CD4-positive, alpha-beta T cell (primary cell): ENCODE measurements at regions not wholly inside any gene's neighbourhood (a gene's known extent, or its start where the extent isn't known, plus 50 kb on each side); places are given as distances from the start of the nearest gene placed in this dataset.

Source experiments
- ATAC-seq: fragments of 200-7000 bp; cut with Tn5 transposase; one replicate; pipeline ENCODE4 v1.10.0; 2022; ENCODE audit warnings: mild to moderate bottlenecking; ENCODE audit not compliant: poor library complexity
- CTCF ChIA-PET: fragments of 350-600 bp; sonication (Branson Sonifier 250); formaldehyde crosslinking; loops from one replicate; lab custom pipeline; 2021; ENCODE audit warnings: antibody characterized with exemption, inconsistent platforms; lab: Charles Lee
- POLR2A ChIA-PET: fragments of 350-600 bp; sonication (Branson Sonifier 250); formaldehyde crosslinking; loops from one replicate; lab custom pipeline; 2021; ENCODE audit warnings: antibody characterized with exemption, inconsistent platforms; lab: Charles Lee
- DNase-seq, 14 experiments: peaks; one replicate each; pipeline ENCODE4 v3.0.0-alpha.2; 2013 to 2020; ENCODE audit warnings: mixed read lengths in 2 of 14
- H3K27ac ChIP-seq, 2 donors: one replicate each; pipeline versions ENCODE4 v1.5.1 to v1.7.0; 2013; ENCODE audit warnings: low read length in 2 of 2, low read depth in 1 of 2, mild to moderate bottlenecking in 1 of 2
- H3K27me3 ChIP-seq, 2 experiments: 1 replicate in 1 of 2; 2 replicates in 1 of 2; pipeline versions ENCODE4 v1.6.1 to v1.7.0; 2013; ENCODE audit warnings: low read length in 2 of 2, control low read depth in 1 of 2, mild to moderate bottlenecking in 1 of 2, moderate library complexity in 1 of 2; ENCODE audit not compliant: insufficient read depth in 2 of 2, control insufficient read depth in 1 of 2
- H3K36me3 ChIP-seq: one replicate; pipeline ENCODE4 v1.6.1; 2013; ENCODE audit warnings: low read length, control low read depth; ENCODE audit not compliant: insufficient read depth
- H3K4me1 ChIP-seq: one replicate; pipeline ENCODE4 v1.6.1; 2013; ENCODE audit warnings: low read length, control low read depth; ENCODE audit not compliant: insufficient read depth
- H3K4me3 ChIP-seq: one replicate; pipeline ENCODE4 v1.5.1; 2013; ENCODE audit warnings: mild to moderate bottlenecking, low read length, moderate library complexity
- H3K9me3 ChIP-seq, 2 experiments: 1 replicate in 1 of 2; 2 replicates in 1 of 2; pipeline versions ENCODE4 v1.6.1 to v1.7.0; 2013; ENCODE audit warnings: low read length in 2 of 2, mild to moderate bottlenecking in 2 of 2, control low read depth in 1 of 2, moderate library complexity in 1 of 2; ENCODE audit not compliant: control insufficient read depth in 1 of 2, insufficient read depth in 1 of 2
- H3K27ac Mint-ChIP-seq: one replicate; pipeline ENCODE4 v1.8.0; 2020; ENCODE audit warnings: mixed read lengths
- H3K27me3 Mint-ChIP-seq: one replicate; pipeline ENCODE4 v1.8.0; 2021; ENCODE audit warnings: mixed read lengths
- H3K36me3 Mint-ChIP-seq: one replicate; pipeline ENCODE4 v1.8.0; 2021; ENCODE audit warnings: low read depth, mixed read lengths
- H3K4me1 Mint-ChIP-seq: one replicate; pipeline ENCODE4 v1.8.0; 2021; ENCODE audit warnings: low read depth, mixed read lengths
- H3K4me3 Mint-ChIP-seq: one replicate; pipeline ENCODE4 v1.8.0; 2020; ENCODE audit warnings: mild to moderate bottlenecking, mixed read lengths
- H3K9me3 Mint-ChIP-seq: one replicate; pipeline ENCODE4 v1.8.0; 2020; ENCODE audit warnings: mixed read lengths
- intact Hi-C, 2 experiments: fragments of 100-400 bp; cut with DNase I in 1 of 2; cut with micrococcal nuclease in 1 of 2; formaldehyde crosslinking; loops; one replicate each; pipeline versions ENCODE4 v1.15.1 to v1.9.0; 2023 to 2025; cut with DNase I, micrococcal nuclease
- TF ChIP-seq, protein P1 (sequence below): fragments of 200-600 bp; IDR thresholded peaks from one replicate; pipeline ENCODE4 v1.8.0; 2022; ENCODE audit warnings: antibody characterized with exemption, mild to moderate bottlenecking

DNA sequence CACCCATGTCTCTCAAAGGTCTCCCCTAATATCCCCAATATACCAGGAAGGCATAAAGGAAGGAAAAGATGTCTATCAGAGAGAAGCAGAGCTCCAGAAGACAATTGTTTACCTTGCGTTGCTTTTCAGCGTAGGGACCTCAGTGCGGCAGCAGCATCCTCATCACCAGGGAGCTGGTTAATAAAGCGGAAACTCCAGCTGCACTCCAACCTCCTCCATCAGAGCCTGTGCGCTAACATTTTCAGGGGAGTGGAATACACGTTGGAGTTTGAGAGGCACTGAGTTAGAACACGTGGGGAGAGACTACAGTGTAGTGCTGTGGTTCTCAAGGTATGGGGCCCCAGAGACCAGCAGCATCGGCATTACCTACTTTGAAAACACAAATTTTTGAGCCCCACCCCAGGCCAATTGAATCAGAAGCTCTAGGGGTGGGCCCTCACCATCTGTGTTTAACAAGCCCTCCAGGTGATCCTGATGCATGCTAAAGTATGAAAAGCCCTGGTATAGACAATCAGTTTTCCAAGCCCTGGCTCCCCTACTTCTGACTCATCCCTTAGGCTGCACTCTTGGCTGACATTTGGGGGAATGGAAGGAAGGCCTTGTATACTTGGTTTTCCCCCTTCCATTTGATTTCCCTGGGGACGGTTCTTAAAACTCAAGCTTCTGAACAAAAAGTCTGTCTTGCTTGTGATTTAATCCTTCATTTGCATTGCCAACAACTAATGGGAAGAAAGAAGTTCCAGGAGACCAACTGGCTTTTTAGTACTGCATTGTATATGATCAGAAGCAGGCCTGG, 419.0 kb upstream of the CCDC196 start:
- intact Hi-C loops = loop anchor here in 1 of 2 experiments (5.0 kb wide), 1 partner anchor 105 kb away; no protein-coding TSS in a partner anchor
- H3K4me1 ChIP-seq = peaks cover 4% of the 10 kb centered on the region
- DNase-seq (no peak), ATAC-seq (no peak)
- CTCF ChIA-PET = interaction anchor here (1.9 kb wide), 1 partner anchor 903 kb away, joined by 10 read pairs; no protein-coding TSS in a partner anchor
- H3K27ac ChIP-seq = no peak overlapping the region
- H3K4me1 Mint-ChIP-seq = peaks cover 4% of the 10 kb centered on the region
- H3K27me3 Mint-ChIP-seq = peaks cover 5% of the 10 kb centered on the region
- no peak overlapping the region for H3K4me3 ChIP-seq
- no peak overlapping the region for H3K4me3 Mint-ChIP-seq
- H3K36me3 ChIP-seq = no peaks in the 10 kb centered on the region
- H3K27me3 ChIP-seq = no peaks in the 10 kb centered on the region
- H3K9me3 Mint-ChIP-seq = no peaks in the 10 kb centered on the region
- TF ChIP-seq, protein P1, sequence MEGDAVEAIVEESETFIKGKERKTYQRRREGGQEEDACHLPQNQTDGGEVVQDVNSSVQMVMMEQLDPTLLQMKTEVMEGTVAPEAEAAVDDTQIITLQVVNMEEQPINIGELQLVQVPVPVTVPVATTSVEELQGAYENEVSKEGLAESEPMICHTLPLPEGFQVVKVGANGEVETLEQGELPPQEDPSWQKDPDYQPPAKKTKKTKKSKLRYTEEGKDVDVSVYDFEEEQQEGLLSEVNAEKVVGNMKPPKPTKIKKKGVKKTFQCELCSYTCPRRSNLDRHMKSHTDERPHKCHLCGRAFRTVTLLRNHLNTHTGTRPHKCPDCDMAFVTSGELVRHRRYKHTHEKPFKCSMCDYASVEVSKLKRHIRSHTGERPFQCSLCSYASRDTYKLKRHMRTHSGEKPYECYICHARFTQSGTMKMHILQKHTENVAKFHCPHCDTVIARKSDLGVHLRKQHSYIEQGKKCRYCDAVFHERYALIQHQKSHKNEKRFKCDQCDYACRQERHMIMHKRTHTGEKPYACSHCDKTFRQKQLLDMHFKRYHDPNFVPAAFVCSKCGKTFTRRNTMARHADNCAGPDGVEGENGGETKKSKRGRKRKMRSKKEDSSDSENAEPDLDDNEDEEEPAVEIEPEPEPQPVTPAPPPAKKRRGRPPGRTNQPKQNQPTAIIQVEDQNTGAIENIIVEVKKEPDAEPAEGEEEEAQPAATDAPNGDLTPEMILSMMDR = no peak
- H3K27ac Mint-ChIP-seq = no peak overlapping the region
- H3K9me3 ChIP-seq = no peaks in the 10 kb centered on the region
- POLR2A ChIA-PET = no interaction called here
- no peaks in the 10 kb centered on the region for H3K36me3 Mint-ChIP-seq

DNA sequence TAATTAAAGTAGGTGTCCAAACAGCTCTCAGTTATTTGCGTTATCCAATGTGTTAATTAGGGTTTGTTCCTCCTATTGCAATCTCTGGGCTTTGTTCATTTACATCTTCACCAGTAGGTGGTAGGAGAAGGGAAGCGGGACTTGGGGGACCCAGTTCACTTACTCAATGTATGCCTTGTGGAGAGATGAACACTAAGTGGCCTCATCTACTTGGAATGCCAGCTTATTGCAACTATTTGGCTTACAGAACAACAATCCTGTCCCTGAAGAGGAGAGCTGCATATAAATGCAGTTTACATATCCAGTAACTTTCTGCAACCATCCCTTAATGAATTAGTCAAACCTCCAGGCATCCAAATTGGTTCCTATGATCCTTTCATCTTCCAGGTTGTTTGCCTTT, 417.1 kb upstream of the CCDC196 start:
- CTCF ChIA-PET = interaction anchor here (1.6 kb wide), 1 partner anchor 905 kb away, joined by 6 read pairs; no protein-coding TSS in a partner anchor

DNA sequence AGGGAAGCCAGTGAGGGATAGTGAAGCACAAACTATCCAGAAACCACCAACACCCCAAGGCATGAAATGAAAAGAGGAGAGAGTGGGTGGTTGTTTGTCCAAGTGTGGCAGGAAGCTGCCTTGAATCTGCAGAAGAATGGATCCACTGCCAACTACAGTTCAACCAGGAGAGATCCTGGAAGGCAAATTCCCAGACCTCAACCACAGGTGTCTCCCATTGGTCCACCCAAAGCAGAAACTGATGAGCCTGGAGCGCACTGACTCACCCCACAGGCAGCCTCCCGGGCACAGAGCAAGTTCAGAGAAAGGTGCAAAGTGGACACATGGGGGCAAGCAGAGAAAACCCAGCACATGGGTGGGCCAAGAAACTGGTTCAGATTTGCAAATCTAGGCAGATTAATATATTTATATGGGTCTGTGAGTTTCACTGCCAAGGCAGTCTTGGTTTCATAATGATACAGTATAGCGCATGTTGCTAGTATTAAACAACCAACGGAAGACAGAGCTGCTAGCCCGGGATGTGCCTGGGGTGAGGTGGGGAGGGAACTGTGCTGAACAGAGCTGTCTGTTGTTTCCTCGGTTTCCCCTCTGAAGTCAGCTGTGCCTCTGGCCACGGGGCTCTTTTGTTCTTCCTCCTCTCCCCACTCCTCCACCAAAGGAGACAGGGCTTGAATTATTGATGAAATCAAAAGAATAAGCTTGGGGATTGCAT, 416.2 kb upstream of the CCDC196 start:
- no peaks in the 10 kb centered on the region for H3K36me3 Mint-ChIP-seq
- no peaks in the 10 kb centered on the region for H3K9me3 ChIP-seq
- no peaks in the 10 kb centered on the region for H3K36me3 ChIP-seq
- H3K4me1 ChIP-seq = peaks cover 4% of the 10 kb centered on the region
- H3K27ac Mint-ChIP-seq = no peak overlapping the region
- H3K27ac ChIP-seq = no peak overlapping the region
- no peaks in the 10 kb centered on the region for H3K9me3 Mint-ChIP-seq
- peaks cover 5% of the 10 kb centered on the region for H3K27me3 Mint-ChIP-seq
- no peaks in the 10 kb centered on the region for H3K27me3 ChIP-seq
- CTCF ChIA-PET = interaction anchor here (0.7 to 3.5 kb wide), 4 partner anchors 10 to 906 kb away, joined by 3 to 19 read pairs (median 3); no protein-coding TSS in a partner anchor
- DNase-seq (no peak), ATAC-seq (no peak)
- POLR2A ChIA-PET = no interaction called here
- no peak overlapping the region for H3K4me3 Mint-ChIP-seq
- TF ChIP-seq, protein P1 = no peak
- H3K4me3 ChIP-seq = no peak overlapping the region
- H3K4me1 Mint-ChIP-seq = peaks cover 4% of the 10 kb centered on the region
- intact Hi-C loops = loop anchor here (1.0 to 5.0 kb wide), 7 partner anchors 108 to 1083 kb away; partner anchors contain the start of gene FNTB (in 1 of the 2)

More for the DNA sequence above, 417.1 kb upstream of the CCDC196 start:
- no peaks in the 10 kb centered on the region for H3K9me3 ChIP-seq
- TF ChIP-seq, protein P1 = no peak
- H3K36me3 ChIP-seq = no peaks in the 10 kb centered on the region
- H3K4me1 ChIP-seq = peaks cover 4% of the 10 kb centered on the region
- no peaks in the 10 kb centered on the region for H3K36me3 Mint-ChIP-seq
- no peak overlapping the region for H3K4me3 Mint-ChIP-seq
- no peaks in the 10 kb centered on the region for H3K27me3 ChIP-seq
- no peak overlapping the region for H3K4me3 ChIP-seq
- H3K27ac ChIP-seq = no peak overlapping the region
- H3K27ac Mint-ChIP-seq = no peak overlapping the region
- H3K4me1 Mint-ChIP-seq = peaks cover 4% of the 10 kb centered on the region
- peaks cover 5% of the 10 kb centered on the region for H3K27me3 Mint-ChIP-seq
- no peak for ATAC-seq
- no peaks in the 10 kb centered on the region for H3K9me3 Mint-ChIP-seq
- no peak for DNase-seq
- intact Hi-C loops = loop anchor here in 1 of 2 experiments (2.0 to 5.0 kb wide), 2 partner anchors 107 to 252 kb away; no protein-coding TSS in a partner anchor
- POLR2A ChIA-PET = no interaction called here
